ENCODE measurements at regions not wholly inside any gene's neighbourhood (a gene's known extent, or its start where the extent isn't known, plus 50 kb on each side); places are given as distances from the start of the nearest gene placed in this dataset.

GRCh38 chr16:49921106-49921505 is 65.2 kb upstream of the ZNF423 start:
- ATAC-seq (no peak), DNase-seq (no peak)
- WGBS, 2 donors: 92% methylated on average over 8 of the region's 8 CpGs
- intact Hi-C loops (cut with DNase I): loop anchor here (1.0 to 10.0 kb wide), 6 partner anchors 314 to 514 kb away; no protein-coding TSS in a partner anchor
- Histone ChIP-seq H3K9me3 (no peaks in the 10 kb centered on the region), H3K27me3 (peaks cover 0 to 19% (median 6%) of the 10 kb centered on the region in 7 donors), H3K4me1 (peaks cover 0 to 4% (median 0%) of the 10 kb centered on the region in 9 donors), H3K36me3 (no peaks in the 10 kb centered on the region), H3K27ac (no peak overlapping the region), H3K4me3 (no peak overlapping the region)
- no peak for TF ChIP-seq CTCF (IDR thresholded peaks at IDR 0.05)

- no peak overlapping the region for H3K27ac ChIP-seq
- peaks cover 0 to 19% (median 6%) of the 10 kb centered on the region in 7 donors for H3K27me3 ChIP-seq
- DNase-seq: peak; percentile 43 to 65
- H3K36me3 ChIP-seq: no peaks in the 10 kb centered on the region
- peak; percentile 63 to 86 (median 76) for ATAC-seq
- intact Hi-C loops (cut with DNase I): loop anchor here (1.0 to 10.0 kb wide), 8 partner anchors 313 to 515 kb away; no protein-coding TSS in a partner anchor
- no peaks in the 10 kb centered on the region for H3K9me3 ChIP-seq
- H3K4me1 ChIP-seq: peaks cover 0 to 4% (median 0%) of the 10 kb centered on the region in 9 donors
- TF ChIP-seq CTCF (IDR thresholded peaks at IDR 0.05): peak; percentile 23 to 77 (median 69)
- H3K4me3 ChIP-seq: no peak overlapping the region
- WGBS, 2 donors: 31 to 34% methylated on average over 6 of the region's 6 CpGs
Measured at GRCh38 chr16:49921791-49922456, 66.0 kb upstream of the ZNF423 start.

GRCh38 chr16:49923411-49923810 is 67.5 kb upstream of the ZNF423 start:
- whole genome bisulfite sequencing, 2 donors: 91% methylated on average over 12 of the region's 12 CpGs
- DNase-seq (no peak), ATAC-seq (no peak)
- intact Hi-C loops (cut with DNase I): loop anchor here in 7 of 10 donors (2.0 to 10.0 kb wide), 5 partner anchors 315 to 516 kb away; no protein-coding TSS in a partner anchor
- H3K4me3 ChIP-seq: no peak overlapping the region
- H3K4me1 ChIP-seq: peaks cover 0 to 4% (median 0%) of the 10 kb centered on the region in 9 donors
- no peak for TF ChIP-seq CTCF (IDR thresholded peaks at IDR 0.05)
- H3K27ac ChIP-seq: no peak overlapping the region
- peaks cover 0 to 19% (median 6%) of the 10 kb centered on the region in 7 donors for H3K27me3 ChIP-seq
- H3K9me3 ChIP-seq: no peaks in the 10 kb centered on the region
- no peaks in the 10 kb centered on the region for H3K36me3 ChIP-seq

- H3K4me1 ChIP-seq: peaks cover 0 to 4% (median 0%) of the 10 kb centered on the region in 9 donors
- intact Hi-C loops (cut with DNase I): loop anchor here in 7 of 10 donors (5.0 to 10.0 kb wide), 4 partner anchors 317 to 517 kb away; no protein-coding TSS in a partner anchor
- 84 to 89% methylated on average over 7 of the region's 7 CpGs for WGBS, 2 donors
- no peak for ATAC-seq
- H3K27ac ChIP-seq: no peak overlapping the region
- no peaks in the 10 kb centered on the region for H3K9me3 ChIP-seq
- no peak for TF ChIP-seq CTCF (IDR thresholded peaks at IDR 0.05)
- peaks cover 0 to 19% (median 6%) of the 10 kb centered on the region in 7 donors for H3K27me3 ChIP-seq
- H3K4me3 ChIP-seq: no peak overlapping the region
- no peak for DNase-seq
- H3K36me3 ChIP-seq: no peaks in the 10 kb centered on the region
Measured at GRCh38 chr16:49924078-49924477, 68.2 kb upstream of the ZNF423 start.

Measured in heart right ventricle (tissue), 16 donors.